HUDEP-2 (cell line): ENCODE measurements at regions not wholly inside any gene's neighbourhood (a gene's known extent, or its start where the extent isn't known, plus 50 kb on each side); places are given as distances from the start of the nearest gene placed in this dataset.

ENCODE experiments used
- DNase-seq, 76 experiments: peaks; one replicate each; lab custom pipeline; 2025; ENCODE audit not compliant: unreplicated experiment in 76 of 76; lab: John Stamatoyannopoulos, UW

DNA sequence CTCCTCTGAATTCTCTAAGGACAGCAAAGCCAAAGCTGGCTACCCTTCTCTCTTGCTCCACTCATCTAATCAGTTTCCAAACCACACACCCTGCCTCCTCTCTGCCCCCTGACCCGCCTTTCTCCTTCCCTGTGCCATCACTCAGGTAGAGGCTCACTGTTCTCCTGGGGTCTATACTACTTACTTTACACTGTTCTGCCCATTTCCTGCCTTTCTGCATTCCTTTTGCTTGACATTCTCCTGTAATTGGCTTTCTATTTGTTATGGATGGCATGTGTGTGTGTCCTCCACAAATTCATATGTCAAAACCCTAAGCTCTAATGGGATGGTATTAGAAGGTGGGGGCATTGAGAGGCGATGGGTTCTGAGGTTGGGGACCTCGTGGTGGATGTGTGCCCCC is 675.2 kb upstream of the ID2 start:
- DNase-seq: no peak

DNA sequence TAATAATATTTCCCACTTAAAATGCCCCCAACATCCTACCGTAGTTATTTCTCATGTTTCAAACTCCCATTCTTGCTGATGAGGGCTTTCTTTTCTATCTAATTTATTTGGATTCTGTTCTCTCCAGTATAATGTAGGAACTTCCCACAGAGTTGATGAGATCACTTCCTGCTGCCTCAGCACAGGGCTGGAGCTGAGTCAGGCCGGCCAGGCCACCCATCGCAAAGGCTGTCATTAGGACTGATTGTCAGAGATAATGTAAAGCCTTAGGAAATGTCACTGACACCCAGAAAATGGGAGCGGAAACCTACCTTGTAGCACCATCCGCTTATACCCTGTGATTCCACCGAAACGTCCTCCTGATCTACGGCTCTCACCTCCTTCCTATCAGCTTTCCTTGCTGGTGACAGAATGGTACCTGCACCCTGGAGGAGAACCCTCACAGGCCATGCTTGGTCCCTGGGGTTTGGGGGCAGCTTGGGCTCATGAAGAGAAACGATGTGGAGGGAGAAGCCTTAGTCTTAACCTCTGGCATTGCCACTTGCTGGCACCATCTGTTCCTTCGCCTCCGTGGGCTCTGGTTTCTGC is 672.8 kb upstream of the ID2 start:
- no peak for DNase-seq

DNA sequence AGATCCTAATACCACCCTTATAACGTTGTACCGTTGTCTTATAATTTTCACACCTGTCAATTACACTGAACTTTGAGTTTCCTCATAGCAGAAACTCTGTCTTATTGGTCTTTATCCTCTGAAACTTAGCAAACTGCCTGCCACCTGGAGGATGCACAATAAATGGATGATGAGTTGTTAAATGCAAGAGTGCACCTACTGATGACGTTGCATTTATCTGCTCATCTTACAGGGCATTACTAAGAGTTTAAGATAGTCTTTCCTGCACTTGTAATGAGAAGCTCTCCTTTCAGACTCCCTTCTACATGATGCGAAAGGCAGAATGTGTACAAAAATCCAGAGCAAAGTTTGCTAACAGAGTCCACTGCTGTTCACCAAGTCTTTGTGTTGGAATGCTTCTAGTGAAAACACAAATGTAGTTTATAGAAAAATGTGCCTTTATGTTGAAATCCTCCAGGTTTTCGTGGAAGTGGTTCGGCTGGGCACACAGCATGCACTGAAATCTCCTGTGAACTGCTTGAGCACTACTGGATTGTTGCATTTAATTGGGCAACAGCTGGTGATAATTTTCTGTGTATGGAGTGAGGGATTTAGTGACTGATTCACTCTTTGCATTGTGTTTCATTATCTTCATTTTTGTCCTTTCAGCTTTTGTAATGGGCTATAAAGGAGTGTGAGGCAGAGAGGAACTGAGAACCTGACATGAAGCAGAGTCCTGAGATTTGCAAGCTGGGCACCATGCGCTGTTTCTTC is 665.8 kb upstream of the ID2 start:
- no peak for DNase-seq

DNA sequence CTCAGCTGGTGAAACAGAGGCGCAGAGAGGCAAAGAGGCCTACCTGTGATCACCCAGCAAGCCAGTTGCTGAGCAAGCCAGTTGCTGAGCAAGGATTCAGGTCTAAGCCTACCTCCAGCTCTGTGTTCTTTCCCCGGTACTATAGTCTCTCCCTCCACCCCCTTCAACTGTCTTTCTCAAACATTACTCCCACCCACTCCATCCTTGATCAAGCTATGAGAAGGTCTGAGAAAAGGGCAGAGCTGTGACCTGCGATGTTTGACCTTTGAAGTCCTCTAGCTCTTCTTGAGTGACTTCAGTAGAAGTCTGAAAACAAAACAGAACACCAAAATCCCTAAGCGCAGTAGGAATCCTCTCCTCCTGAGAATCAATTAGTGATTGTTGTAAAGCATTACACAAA is 665.2 kb upstream of the ID2 start:
- no peak for DNase-seq

DNA sequence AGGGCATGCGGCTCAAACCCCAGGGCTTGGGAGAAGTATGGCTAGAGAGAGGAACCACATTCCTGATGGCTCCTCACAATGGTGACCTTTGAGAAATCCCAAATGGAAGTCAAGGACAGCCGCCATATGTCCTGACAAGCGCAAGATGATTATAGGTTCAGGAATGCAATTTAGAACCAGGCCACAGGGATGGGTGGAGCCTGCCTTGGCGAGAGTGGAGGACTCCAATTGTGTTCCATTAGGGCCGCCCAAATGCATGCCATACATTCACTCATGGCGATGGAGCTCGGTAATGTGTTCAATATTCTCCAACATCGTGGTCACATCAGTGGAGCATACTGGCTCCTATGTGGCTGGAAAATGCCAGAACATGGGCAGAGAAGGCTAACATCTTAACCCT is 662.9 kb upstream of the ID2 start:
- no peak for DNase-seq

DNA sequence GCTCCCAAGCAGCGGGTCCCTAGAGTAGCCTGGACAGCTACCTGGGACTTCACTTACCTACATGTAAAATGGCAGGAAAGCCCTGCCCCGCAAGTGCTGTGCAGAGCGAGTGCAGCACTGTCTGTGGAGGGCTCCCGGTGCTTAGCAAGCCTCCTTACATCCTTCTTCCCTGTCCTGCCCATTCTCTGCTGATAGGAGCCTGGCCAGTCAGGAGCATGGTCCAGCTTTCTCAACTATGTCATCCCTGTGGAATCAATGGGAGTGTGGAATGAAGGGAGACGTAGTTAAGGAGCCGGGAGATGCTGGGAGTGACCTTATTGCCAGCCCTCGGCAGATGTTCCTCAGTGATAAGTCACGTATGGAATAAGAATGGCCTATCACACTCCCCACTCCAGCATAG is 661.9 kb upstream of the ID2 start:
- DNase-seq: no peak

DNA sequence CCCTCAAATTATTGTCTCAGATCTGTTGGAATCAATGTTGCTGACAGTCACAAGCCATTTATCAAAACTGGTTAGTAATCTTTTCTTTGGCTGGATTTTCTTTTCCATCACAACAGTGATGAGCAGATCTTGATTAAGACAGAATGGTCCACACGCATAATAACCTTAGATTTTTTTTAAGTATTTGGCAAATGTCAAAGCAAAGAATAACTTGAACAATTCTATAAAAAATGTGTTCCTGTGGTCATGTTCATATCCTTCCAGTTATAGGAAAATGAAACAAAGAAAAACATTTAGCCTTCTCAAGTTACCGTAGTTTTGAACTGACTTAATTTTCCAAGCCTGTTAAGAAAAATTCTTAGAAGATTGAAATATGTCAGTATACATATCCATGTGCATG is 659.9 kb upstream of the ID2 start:
- DNase-seq: no peak

DNA sequence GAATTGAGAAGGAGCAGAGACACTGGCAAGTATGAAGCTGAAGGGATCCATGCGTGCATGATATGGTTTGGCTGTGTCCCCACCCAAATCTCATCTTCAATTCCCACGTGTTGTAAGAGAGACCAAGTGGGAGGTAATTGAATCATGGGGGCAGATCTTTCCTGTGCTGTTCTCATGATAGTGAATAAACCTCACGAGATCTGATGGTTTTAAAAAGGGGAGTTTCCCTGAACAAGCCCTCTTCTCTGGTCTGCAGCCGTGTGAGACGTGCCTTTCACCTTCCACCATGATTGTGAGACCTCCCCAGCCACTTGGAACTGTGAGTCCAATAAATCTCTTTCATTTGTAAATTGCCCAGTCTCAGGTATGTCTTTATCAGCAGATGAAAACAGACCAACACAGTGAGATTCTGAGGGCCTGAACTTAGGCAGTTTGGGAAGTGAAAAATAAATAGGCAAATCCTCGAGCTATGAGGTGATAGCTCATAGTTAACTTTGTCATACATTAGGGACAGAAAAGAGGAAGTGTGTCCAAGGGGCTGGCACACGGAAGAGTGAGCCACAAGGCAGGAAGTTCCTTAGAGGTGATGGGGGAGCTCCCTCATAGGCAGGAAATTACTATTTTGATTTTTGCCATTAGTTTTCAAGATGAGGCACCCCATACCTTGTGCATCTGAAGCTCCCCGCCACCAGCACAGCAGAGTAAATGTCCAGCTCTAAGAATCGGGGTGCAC is 658.8 kb upstream of the ID2 start:
- no peak for DNase-seq

DNA sequence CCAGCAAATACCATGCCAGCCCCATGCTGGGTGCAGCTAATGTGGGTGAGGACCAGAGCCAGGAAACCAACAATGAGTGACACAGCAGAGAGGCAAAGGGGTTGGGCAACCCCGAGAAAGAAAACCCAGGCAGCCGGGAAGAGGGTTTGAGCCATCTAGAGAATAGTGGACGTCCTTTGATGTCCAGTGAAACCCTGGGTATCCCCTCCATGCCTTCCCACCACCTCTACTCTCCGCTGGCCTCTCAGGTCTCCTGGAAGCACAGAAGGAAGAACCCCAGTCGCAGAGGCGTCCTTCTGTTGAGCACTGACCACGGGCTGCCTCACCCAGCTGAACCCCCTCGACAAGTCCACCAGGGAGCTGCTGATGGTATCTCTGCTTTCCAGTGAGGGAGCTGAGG is 657.4 kb upstream of the ID2 start:
- DNase-seq: no peak

DNA sequence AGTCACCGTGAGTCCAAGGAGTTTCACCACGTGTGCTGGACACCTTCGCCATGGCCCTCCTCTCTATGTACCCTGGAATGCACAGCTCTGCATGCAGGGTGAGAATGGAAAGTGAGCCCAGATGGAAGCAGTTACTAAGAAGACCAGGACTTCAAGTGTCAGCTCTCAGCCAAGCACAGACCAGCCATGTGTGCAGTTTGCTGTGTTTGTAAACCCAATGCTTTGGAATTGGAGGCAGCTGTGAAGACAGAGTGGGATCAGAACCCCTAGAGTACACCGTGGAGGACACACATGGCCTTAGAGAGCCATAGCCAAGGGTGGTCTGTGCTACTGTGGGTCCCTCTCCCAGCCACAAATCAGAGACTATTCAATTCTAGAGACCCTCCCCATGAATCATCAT is 655.5 kb upstream of the ID2 start:
- no peak for DNase-seq

DNA sequence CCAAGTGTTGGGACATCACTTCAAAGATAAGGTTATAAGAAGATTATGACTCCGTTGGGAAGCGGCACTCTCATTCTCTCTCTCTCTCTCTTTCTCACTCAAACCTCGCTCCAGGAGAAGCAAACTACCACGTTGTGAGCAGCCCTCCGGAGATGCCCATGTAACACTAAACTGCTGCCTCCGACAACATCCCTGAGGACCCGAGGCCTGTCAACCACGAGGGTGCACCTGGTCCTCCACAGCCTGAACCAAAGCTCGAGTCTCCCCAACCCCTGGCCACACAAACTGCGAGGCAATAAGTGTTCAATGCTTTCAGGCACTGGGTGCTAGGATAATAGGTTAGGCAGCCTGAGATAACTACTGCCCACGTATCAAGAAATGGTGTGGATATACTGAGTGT is 654.5 kb upstream of the ID2 start:
- DNase-seq: no peak

DNA sequence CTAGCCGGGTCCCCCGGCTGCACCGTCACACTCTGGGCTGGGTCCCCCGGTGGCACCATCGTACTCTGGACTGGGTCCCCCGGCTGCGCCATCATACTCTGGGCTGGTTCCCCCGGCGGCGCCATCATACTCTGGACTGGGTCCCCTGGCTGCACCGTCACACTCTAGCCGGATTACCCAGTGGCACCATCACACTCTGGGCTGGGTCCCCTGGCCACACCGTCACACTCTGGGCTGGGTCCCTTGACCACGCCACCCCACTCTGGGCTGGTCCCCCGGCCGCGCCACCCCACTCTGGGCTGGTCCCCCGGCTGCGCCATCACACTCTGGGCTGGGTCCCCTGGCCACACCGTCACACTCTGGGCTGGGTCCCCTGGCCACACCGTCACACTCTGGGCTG is 653.8 kb upstream of the ID2 start:
- DNase-seq: no peak

DNA sequence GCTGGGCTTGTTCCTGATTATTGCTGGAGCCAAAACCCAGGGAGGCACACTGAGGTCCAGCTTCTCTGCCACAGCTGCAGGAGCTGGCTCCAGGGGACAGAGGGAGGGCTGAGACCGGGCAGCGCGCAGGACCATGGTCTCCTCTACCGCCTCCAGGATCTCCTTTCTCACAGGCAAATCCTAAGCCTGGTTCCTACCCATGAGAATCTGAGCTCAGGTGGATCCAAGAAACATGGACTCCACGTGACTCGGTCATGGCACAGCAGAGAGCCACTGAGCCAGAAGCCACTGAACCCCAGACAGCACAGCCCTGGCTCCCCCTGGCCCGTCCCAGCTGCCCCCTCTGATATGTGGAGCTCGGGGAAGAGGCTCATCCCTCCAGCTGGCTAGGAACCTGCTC is 653.4 kb upstream of the ID2 start:
- DNase-seq: no peak

DNA sequence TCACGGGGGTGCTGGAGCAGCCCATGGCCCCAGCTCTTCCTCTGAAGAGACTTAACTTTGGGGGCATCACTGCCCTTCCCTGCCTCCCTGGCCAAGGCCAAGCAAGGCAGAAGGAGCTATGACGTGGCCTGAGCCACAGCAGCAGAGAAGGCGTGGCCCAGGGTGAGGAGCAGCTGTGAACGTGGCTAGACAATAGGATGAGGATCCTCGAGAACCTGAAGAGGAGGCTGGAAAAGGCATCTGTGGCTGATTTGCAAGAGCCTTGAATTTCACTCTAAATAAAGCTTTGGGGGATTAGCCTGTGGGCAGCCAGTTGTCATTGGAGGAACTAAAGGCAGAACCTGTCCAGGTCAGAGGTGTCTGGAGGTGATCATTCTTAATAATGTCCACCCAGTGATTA is 652.9 kb upstream of the ID2 start:
- no peak for DNase-seq

DNA sequence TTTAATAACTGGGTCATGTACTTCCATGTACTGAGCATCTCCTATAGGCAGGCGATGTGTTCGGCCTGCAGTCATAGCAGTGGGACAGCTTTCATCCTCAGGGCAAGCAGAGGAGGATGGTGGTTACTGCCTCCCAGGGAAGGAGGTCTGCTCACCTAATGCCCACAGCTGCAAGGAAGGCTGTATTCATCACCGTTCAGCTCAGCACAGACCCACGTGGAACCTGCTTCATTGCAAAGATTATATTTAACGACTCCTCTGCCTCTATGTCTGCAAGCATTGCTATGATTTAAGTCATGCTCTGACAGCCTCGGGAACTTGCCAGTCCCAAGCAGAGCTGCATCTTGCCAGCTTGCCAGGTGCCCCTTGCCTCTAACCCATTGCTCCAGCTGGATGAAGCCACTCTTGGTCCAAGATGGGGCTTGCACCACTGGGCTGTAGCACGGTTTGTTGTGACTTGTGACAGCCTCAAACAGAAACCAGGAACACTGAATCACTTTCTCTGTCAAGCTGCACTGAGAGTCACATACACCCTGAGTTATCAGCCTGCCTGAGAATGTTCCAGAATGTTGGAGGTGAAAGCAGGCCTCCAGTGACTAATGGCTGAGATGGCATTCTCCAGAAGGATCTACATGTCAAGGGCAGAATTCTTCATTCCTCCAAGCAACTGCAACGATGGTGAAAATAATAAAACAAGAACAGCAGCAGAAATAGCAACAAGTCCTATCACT is 651.1 kb upstream of the ID2 start:
- DNase-seq: no peak

DNA sequence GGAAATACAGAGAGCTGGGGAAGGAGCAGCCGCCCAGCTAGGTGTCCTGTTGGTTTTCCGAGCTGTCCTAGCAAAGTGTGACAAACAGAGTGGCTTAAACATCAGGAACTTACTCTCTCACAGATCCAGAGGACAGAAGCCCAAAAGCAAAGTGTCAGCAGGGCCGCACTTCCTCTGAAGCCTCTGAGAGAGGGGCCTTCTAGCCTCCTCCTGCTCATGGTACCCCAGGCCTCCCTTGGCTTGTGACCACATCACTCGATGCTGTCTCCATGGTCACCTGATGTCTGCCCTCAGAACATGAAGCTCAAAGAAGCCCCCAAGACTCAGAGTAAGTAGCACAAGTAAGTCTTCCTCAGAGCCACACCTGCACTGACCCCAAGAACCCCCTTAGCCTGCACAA is 650.5 kb upstream of the ID2 start:
- no peak for DNase-seq

DNA sequence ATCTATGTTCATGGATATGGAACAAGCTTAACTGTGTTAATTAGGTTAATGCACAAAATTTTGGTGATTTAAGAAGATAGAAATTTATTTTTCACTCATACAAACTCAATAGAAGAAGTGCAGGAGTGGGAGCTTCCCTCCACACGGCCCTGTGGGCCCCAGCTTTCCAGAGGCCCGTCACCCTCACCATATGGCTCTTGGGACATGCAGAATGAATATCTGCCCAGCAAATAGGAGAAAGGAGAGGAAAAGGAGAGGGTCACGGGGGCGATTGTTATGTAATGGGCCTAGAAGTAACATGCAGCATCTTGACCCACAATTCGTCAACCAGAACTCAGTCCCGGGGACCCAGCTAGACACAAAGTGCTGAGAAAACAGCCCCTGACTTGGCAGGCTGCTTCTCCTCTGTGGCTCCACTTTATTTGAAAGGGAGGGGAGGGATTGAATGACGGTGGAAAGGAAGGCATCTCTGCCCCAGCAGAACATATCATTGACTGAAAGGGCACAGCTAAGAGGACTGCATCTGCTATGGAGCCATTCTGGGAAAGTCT is 648.2 kb upstream of the ID2 start:
- DNase-seq: no peak

DNA sequence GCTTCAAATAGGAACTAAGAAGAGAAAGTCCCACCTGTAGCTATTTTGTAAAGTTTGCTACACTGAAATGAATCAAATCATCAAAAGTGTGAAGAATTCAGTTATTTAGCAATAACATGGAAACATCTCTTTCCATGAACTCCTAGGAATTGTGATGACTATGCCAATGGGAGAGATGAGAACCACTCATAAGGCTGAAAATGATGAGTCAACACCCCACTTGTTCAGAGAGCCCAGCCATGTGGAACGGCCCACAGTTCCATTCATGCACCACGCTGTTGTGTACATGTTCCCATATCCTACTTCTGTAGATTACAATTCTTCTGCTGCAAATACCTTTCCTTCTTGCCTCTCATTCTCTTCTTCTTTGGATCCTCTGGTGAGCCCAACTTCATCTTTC is 645.5 kb upstream of the ID2 start:
- no peak for DNase-seq

DNA sequence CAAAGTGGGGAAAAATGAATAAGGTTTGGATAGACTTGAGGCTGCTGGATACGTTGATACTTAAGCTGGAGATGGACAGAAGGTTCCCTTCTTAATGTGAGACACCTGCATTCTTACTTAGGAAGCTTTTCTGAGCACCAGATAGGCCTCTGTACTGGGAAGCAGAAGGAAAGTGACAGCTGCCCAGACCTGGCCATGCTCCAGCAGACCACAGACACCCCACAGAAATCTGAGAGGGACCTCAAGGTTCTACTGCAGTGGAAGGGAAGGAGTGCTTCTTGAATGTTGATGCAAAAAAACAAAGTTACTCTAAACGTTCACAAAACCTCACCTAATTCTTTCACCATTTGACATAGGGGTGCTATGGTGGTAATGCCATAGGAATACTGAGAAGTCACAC is 642.1 kb upstream of the ID2 start:
- DNase-seq: no peak

DNA sequence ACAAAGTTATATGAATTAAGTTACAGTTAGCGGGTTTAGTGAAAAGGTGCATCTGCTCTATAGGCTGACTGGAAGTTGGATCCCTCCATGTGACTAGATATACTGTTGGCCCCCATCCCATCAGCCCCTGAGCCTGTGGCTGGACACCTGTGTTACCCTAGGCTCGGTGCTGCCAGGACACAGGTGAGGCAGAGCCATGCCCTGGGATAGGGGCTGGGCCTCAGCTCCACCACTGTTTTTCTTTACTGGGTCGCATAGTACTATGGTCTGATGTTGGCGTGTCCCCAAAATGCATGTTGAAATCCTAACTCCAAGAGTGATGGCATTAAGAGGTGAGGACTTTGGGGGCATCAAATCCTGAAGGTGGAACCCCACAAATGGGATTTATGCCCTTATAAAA is 638.6 kb upstream of the ID2 start:
- DNase-seq: no peak

DNA sequence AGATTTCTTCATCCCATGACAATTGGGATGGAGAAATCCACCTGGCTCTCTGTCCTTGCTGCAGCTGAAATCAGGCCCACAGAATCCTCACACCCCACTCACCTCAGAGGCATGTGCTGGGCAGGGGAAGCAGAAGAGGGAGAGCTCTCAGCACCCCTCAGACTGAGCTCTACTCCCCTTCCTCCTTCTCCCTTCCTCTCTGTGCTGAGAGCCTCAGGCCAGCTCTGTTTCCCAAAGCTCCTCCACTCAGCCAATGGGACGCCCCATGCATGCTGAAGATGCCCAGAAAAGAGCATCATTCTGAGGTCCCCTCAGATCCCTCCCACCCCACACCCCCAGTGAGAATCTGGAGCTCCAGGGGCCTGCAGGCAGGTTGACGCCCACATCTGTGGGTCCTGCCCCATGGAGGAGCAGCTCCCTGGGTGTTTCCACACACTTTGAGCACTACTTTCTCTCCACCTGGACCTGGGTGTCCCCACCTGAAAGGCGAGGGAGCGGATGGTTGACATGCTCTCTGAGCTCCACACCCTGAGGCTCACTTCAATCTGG is 637.7 kb upstream of the ID2 start:
- DNase-seq: no peak
